Peyer's patch (tissue), 4 donors: ENCODE measurements at regions not wholly inside any gene's neighbourhood (a gene's known extent, or its start where the extent isn't known, plus 50 kb on each side); places are given as distances from the start of the nearest gene placed in this dataset.

ENCODE experiments used
- DNase-seq, 3 donors: peaks; one replicate each; pipeline ENCODE4 v3.0.0-alpha.2; 2017 to 2019
- H3K27ac ChIP-seq, 4 donors: fragments of 200-600 bp; sonication (generic); one replicate each; pipeline ENCODE4 v1.5.1; 2016 to 2019
- H3K27me3 ChIP-seq, 2 donors: fragments of 200-600 bp; sonication (generic); one replicate each; pipeline ENCODE4 v1.5.1; 2019
- H3K36me3 ChIP-seq, 3 donors: fragments of 200-600 bp; sonication (generic); one replicate each; pipeline ENCODE4 v1.5.1; 2016 to 2019
- H3K4me1 ChIP-seq, 4 donors: fragments of 200-600 bp; sonication (generic); one replicate each; pipeline ENCODE4 v1.5.1; 2016 to 2019
- H3K4me3 ChIP-seq, 4 donors: fragments of 200-600 bp; sonication (generic); 1 replicate in 3 of 4; 2 replicates in 1 of 4; pipeline ENCODE4 v1.5.1; 2016 to 2019; ENCODE audit warnings: mild to moderate bottlenecking in 1 of 4
- H3K9me3 ChIP-seq, 4 donors: fragments of 200-600 bp; sonication (generic); one replicate each; pipeline ENCODE4 v1.5.1; 2016 to 2019; ENCODE audit warnings: mild to moderate bottlenecking in 1 of 4
- POLR2A ChIP-seq, 2 donors: fragments of 450-650 bp; IDR thresholded peaks; one replicate each; pipeline ENCODE4 v1.5.1; 2017; ENCODE audit warnings: antibody characterized with exemption in 2 of 2, mild to moderate bottlenecking in 2 of 2, moderate library complexity in 2 of 2
- TF ChIP-seq, protein P1 (sequence below), 6 experiments: fragments of 450-650 bp in 4 of 6; fragments of 200-600 bp in 2 of 6; sonication (generic) in 1 of 6; IDR thresholded peaks; one replicate each; pipeline ENCODE4 v1.5.1; 2017 to 2019; ENCODE audit warnings: antibody characterized with exemption in 6 of 6, mild to moderate bottlenecking in 3 of 6, moderate library complexity in 1 of 6

DNA sequence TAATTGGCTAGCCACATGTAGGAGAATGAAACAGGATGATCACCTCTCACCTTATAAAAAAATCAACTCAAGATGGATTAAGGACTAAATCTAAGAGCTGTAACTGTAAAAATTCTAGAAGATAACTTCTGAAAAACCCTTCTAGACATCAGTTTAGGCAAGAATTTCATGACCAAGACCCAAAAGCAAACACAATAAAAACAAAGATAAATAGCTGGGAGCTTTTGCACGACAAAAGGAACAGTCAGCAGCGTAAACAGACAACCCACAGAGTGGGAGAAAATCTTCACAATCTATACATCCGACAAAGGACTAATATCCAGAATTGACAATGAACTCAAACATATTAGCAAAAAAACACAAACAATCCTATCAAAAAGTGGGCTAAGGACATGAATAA lies 316.3 kb downstream of the METTL4 start:
- no peaks in the 10 kb centered on the region for H3K36me3 ChIP-seq
- TF ChIP-seq, protein P1, sequence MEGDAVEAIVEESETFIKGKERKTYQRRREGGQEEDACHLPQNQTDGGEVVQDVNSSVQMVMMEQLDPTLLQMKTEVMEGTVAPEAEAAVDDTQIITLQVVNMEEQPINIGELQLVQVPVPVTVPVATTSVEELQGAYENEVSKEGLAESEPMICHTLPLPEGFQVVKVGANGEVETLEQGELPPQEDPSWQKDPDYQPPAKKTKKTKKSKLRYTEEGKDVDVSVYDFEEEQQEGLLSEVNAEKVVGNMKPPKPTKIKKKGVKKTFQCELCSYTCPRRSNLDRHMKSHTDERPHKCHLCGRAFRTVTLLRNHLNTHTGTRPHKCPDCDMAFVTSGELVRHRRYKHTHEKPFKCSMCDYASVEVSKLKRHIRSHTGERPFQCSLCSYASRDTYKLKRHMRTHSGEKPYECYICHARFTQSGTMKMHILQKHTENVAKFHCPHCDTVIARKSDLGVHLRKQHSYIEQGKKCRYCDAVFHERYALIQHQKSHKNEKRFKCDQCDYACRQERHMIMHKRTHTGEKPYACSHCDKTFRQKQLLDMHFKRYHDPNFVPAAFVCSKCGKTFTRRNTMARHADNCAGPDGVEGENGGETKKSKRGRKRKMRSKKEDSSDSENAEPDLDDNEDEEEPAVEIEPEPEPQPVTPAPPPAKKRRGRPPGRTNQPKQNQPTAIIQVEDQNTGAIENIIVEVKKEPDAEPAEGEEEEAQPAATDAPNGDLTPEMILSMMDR (IDR thresholded peaks at IDR 0.05): no peak
- TF ChIP-seq POLR2A (IDR thresholded peaks at IDR 0.05): no peak
- H3K27ac ChIP-seq: no peak overlapping the region
- H3K27me3 ChIP-seq: no peaks in the 10 kb centered on the region
- H3K4me3 ChIP-seq: no peak overlapping the region
- peaks cover 0 to 8% (median 0%) of the 10 kb centered on the region in 4 donors for H3K9me3 ChIP-seq
- DNase-seq: no peak
- H3K4me1 ChIP-seq: no peaks in the 10 kb centered on the region

DNA sequence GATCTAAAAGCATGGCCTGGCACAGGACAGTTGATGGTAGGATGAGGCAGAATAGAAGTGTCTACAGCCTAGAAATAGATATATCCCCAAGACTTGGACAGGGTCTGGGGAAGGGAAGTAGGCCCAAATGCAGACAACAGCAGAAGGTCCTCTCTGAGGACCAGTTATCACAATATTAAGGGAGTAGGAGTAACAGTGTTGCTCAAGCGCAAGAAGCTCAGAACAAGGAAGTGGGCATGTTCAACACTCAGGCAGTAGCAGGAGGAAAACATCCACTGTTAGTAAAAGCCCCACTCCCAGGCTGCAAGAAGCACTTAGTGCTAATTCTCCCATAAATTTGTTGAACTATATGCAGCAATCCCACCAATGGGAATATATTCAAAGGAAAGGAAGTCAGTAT lies 314.7 kb downstream of the METTL4 start:
- H3K27me3 ChIP-seq: no peaks in the 10 kb centered on the region
- H3K9me3 ChIP-seq: peaks cover 0 to 8% (median 0%) of the 10 kb centered on the region in 4 donors
- no peak for DNase-seq
- H3K27ac ChIP-seq: no peak overlapping the region
- no peak overlapping the region for H3K4me3 ChIP-seq
- no peaks in the 10 kb centered on the region for H3K36me3 ChIP-seq
- TF ChIP-seq, protein P1 (IDR thresholded peaks at IDR 0.05): no peak
- no peak for TF ChIP-seq POLR2A (IDR thresholded peaks at IDR 0.05)
- H3K4me1 ChIP-seq: no peaks in the 10 kb centered on the region

DNA sequence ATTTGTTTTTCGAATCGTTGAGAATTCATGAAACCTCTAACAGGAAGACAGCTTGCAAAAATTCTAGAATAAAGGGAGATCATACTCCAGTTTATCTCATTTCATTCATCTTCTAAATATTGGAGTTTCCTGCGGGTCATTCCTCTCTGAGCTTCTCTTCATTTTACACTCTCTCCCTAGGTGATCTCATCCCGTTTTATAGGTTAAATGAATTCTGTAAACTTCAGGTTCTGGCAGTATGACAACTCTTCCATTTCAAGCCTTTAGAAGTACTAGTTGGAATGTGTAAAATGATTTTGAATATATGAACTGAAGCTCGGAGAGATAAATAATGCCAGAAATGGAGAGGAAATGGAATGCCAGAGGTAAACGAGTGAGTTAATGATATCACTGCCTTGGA lies 312.4 kb downstream of the METTL4 start:
- no peak overlapping the region for H3K27ac ChIP-seq
- H3K36me3 ChIP-seq: no peaks in the 10 kb centered on the region
- DNase-seq: no peak
- peaks cover 0 to 7% (median 0%) of the 10 kb centered on the region in 4 donors for H3K9me3 ChIP-seq
- no peaks in the 10 kb centered on the region for H3K27me3 ChIP-seq
- TF ChIP-seq, protein P1 (IDR thresholded peaks at IDR 0.05): no peak
- no peak for TF ChIP-seq POLR2A (IDR thresholded peaks at IDR 0.05)
- no peaks in the 10 kb centered on the region for H3K4me1 ChIP-seq
- H3K4me3 ChIP-seq: no peak overlapping the region

DNA sequence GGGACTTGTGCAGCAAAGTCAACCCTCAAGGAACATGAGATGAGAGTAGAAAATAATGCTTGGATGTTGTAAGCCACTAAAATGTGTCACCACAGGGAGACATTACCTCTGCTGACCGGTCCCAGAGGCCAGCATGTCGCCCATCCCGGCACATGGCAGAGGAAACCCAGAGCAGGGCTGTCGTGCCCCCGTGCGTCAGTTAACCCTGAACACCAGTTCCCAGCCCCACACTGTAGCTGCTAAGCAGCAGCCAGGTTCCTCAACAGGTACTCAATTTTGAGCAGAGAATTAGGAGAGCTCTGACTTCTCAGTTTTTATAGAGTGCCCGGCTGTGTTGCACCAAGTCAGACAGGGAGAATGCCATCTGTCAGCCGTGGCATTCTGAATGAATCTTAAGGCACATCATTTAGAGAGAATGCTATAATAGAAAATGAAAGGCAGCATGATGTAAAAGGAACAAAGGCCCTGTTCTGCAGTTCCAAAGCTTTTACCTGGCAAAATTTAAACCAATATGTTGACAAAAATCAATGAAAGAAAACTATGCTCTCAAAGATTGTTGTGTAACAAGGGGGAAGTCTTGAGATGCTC lies 307.9 kb downstream of the METTL4 start:
- Histone ChIP-seq H3K27ac (no peak overlapping the region), H3K4me1 (no peaks in the 10 kb centered on the region), H3K27me3 (no peaks in the 10 kb centered on the region), H3K9me3 (no peaks in the 10 kb centered on the region), H3K4me3 (no peak overlapping the region), H3K36me3 (no peaks in the 10 kb centered on the region)
- TF ChIP-seq, protein P1 (IDR thresholded peaks at IDR 0.05): no peak
- no peak for TF ChIP-seq POLR2A (IDR thresholded peaks at IDR 0.05)
- DNase-seq: no peak

GRCh38 chr18:2274613-2275012 lies 296.7 kb downstream of the METTL4 start:
- H3K36me3 ChIP-seq: no peaks in the 10 kb centered on the region
- no peak for DNase-seq
- no peaks in the 10 kb centered on the region for H3K9me3 ChIP-seq
- H3K27ac ChIP-seq: no peak overlapping the region
- no peaks in the 10 kb centered on the region for H3K4me1 ChIP-seq
- H3K27me3 ChIP-seq: no peaks in the 10 kb centered on the region
- TF ChIP-seq POLR2A (IDR thresholded peaks at IDR 0.05): no peak
- TF ChIP-seq, protein P1 (IDR thresholded peaks at IDR 0.05): no peak
- no peak overlapping the region for H3K4me3 ChIP-seq

DNA sequence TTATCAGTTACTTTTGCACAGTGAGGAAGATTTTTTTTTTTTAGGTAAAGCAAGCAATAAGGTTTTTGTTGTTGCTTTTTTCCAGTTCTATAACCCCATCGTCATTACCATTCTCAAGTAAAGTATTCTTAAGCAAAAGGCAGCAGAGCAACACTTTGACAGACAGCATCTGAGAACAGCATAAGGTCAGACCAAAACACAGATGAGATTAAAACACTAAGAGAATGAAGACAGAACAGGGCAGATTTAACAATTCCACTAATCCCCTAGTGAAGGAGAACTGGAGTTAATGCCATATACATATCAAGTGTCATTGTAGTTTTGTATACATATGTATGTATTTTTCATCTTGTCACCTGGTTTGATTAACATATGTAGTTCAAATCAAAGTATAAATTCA lies 290.2 kb downstream of the METTL4 start:
- no peaks in the 10 kb centered on the region for H3K9me3 ChIP-seq
- no peak for TF ChIP-seq POLR2A (IDR thresholded peaks at IDR 0.05)
- TF ChIP-seq, protein P1 (IDR thresholded peaks at IDR 0.05): no peak
- no peak for DNase-seq
- no peaks in the 10 kb centered on the region for H3K27me3 ChIP-seq
- H3K36me3 ChIP-seq: no peaks in the 10 kb centered on the region
- no peak overlapping the region for H3K4me3 ChIP-seq
- no peak overlapping the region for H3K27ac ChIP-seq
- H3K4me1 ChIP-seq: no peaks in the 10 kb centered on the region
